ENCODE measurements at regions not wholly inside any gene's neighbourhood (a gene's known extent, or its start where the extent isn't known, plus 50 kb on each side); places are given as distances from the start of the nearest gene placed in this dataset.

- intact Hi-C loops (cut with micrococcal nuclease), result no loop called here
- Mint-ChIP-seq H3K27me3 (peaks cover 6% of the 10 kb centered on the region), H3K27ac (no peak overlapping the region), H3K9me3 (ENCODE audit: insufficient read depth) (no peaks in the 10 kb centered on the region), H3K4me1 (no peaks in the 10 kb centered on the region), H3K4me3 (no peak overlapping the region)
- H3K27me3 ChIP-seq (replicated peaks in 1 of 4; ENCODE audit: control extremely low read depth in 1 of 4, control insufficient read depth in 3 of 4, insufficient read depth in 4 of 4, low read length in 3 of 4), result no peaks in the 10 kb centered on the region
- WGBS (ENCODE audit: insufficient coverage), result 89% methylated on average over 4 of the region's 5 CpGs
- ChIA-PET POLR2A (no interaction called here), CTCF (no interaction called here)
- ATAC-seq (ENCODE audit: low read depth) (no peak), DNase-seq (no peak)
- no peak overlapping the region for H3K9ac ChIP-seq (ENCODE audit: low read length)
- TF ChIP-seq EZH2 (IDR thresholded peaks at IDR 0.05; ENCODE audit: borderline replicate concordance, insufficient read depth, low read depth, low read length, poor library complexity, severe bottlenecking) (no peak), CTCF (IDR thresholded peaks at IDR 0.05) (no peak)
- no peaks in the 10 kb centered on the region for H3K79me2 ChIP-seq (ENCODE audit: control insufficient read depth, insufficient read depth, low read length)
- no peak overlapping the region for H3K4me2 ChIP-seq (replicated peaks; ENCODE audit: low read depth, low read length, poor library complexity, severe bottlenecking)
- peaks cover 0 to 9% (median 0%) of the 10 kb centered on the region in 3 donors for H3K9me3 ChIP-seq (ENCODE audit: control extremely low read depth in 1 of 3, control insufficient read depth in 2 of 3, insufficient read depth in 1 of 3, low read length in 2 of 3)
- no peaks in the 10 kb centered on the region for H3K36me3 ChIP-seq (replicated peaks in 1 of 2; ENCODE audit: control extremely low read depth in 1 of 2, control insufficient read depth in 1 of 2, extremely low read depth in 1 of 2, insufficient read depth in 2 of 2, low read length in 1 of 2)
- H3K4me3 ChIP-seq (ENCODE audit: control extremely low read depth in 1 of 5, extremely low read depth in 1 of 5, insufficient read depth in 1 of 5, low read depth in 2 of 5, low read length in 4 of 5), result no peak overlapping the region
- H3K27ac ChIP-seq (ENCODE audit: low read length in 2 of 2), result no peak overlapping the region
- no peaks in the 10 kb centered on the region for H4K20me1 ChIP-seq (ENCODE audit: control insufficient read depth, insufficient read depth, low read length, poor library complexity, severe bottlenecking)
- H3K4me1 ChIP-seq (ENCODE audit: control insufficient read depth in 2 of 2, insufficient read depth in 2 of 2, low read length in 2 of 2), result no peaks in the 10 kb centered on the region
- no peak overlapping the region for H2AFZ ChIP-seq (ENCODE audit: insufficient read depth, low read depth, low read length, poor library complexity, severe bottlenecking)
Measured at GRCh38 chr2:121055088-121055487, 229.9 kb downstream of the TFCP2L1 start.

- Histone ChIP-seq H3K9me3 (ENCODE audit: control extremely low read depth in 1 of 3, control insufficient read depth in 2 of 3, insufficient read depth in 1 of 3, low read length in 2 of 3) (peaks cover 0 to 9% (median 0%) of the 10 kb centered on the region in 3 donors), H3K4me3 (ENCODE audit: control extremely low read depth in 1 of 5, extremely low read depth in 1 of 5, insufficient read depth in 1 of 5, low read depth in 2 of 5, low read length in 4 of 5) (no peak overlapping the region), H3K27ac (ENCODE audit: low read length in 2 of 2) (no peak overlapping the region), H3K9ac (ENCODE audit: low read length) (no peak overlapping the region), H2AFZ (ENCODE audit: insufficient read depth, low read depth, low read length, poor library complexity, severe bottlenecking) (no peak overlapping the region), H4K20me1 (ENCODE audit: control insufficient read depth, insufficient read depth, low read length, poor library complexity, severe bottlenecking) (no peaks in the 10 kb centered on the region), H3K36me3 (replicated peaks in 1 of 2; ENCODE audit: control extremely low read depth in 1 of 2, control insufficient read depth in 1 of 2, extremely low read depth in 1 of 2, insufficient read depth in 2 of 2, low read length in 1 of 2) (no peaks in the 10 kb centered on the region), H3K4me2 (replicated peaks; ENCODE audit: low read depth, low read length, poor library complexity, severe bottlenecking) (no peak overlapping the region), H3K4me1 (ENCODE audit: control insufficient read depth in 2 of 2, insufficient read depth in 2 of 2, low read length in 2 of 2) (no peaks in the 10 kb centered on the region), H3K79me2 (ENCODE audit: control insufficient read depth, insufficient read depth, low read length) (no peaks in the 10 kb centered on the region), H3K27me3 (replicated peaks in 1 of 4; ENCODE audit: control extremely low read depth in 1 of 4, control insufficient read depth in 3 of 4, insufficient read depth in 4 of 4, low read length in 3 of 4) (no peaks in the 10 kb centered on the region)
- CTCF ChIA-PET, result no interaction called here
- intact Hi-C loops (cut with micrococcal nuclease), result no loop called here
- ATAC-seq (ENCODE audit: low read depth) (no peak), DNase-seq (no peak)
- POLR2A ChIA-PET, result no interaction called here
- no peaks in the 10 kb centered on the region for H3K9me3 Mint-ChIP-seq (ENCODE audit: insufficient read depth)
- TF ChIP-seq EZH2 (IDR thresholded peaks at IDR 0.05; ENCODE audit: borderline replicate concordance, insufficient read depth, low read depth, low read length, poor library complexity, severe bottlenecking) (no peak), CTCF (IDR thresholded peaks at IDR 0.05) (no peak)
- peaks cover 6% of the 10 kb centered on the region for H3K27me3 Mint-ChIP-seq
- no peak overlapping the region for H3K27ac Mint-ChIP-seq
- WGBS (ENCODE audit: insufficient coverage), result 81% methylated on average over 2 of the region's 4 CpGs
- H3K4me1 Mint-ChIP-seq, result no peaks in the 10 kb centered on the region
- no peak overlapping the region for H3K4me3 Mint-ChIP-seq
Measured at GRCh38 chr2:121055501-121055900, 229.5 kb downstream of the TFCP2L1 start.

Measured in B cell (primary cell).